ENCODE measurements at regions not wholly inside any gene's neighbourhood (a gene's known extent, or its start where the extent isn't known, plus 50 kb on each side); places are given as distances from the start of the nearest gene placed in this dataset.

GRCh38 chr10:130833596-130833995 is 477.9 kb downstream of the TCERG1L start:
- H3K4me2 ChIP-seq: no peak overlapping the region
- no peaks in the 10 kb centered on the region for H3K36me3 ChIP-seq (ENCODE audit: insufficient read depth)
- H3K27me3 Mint-ChIP-seq (ENCODE audit: insufficient read depth, low read depth, poor library complexity): peaks cover 2% of the 10 kb centered on the region
- H4K20me1 ChIP-seq (replicated peaks; ENCODE audit: insufficient read depth): no peaks in the 10 kb centered on the region
- H3F3A ChIP-seq (replicated peaks; ENCODE audit: low read depth): no peaks in the 10 kb centered on the region
- H3K4me1 ChIP-seq (ENCODE audit: insufficient read depth): no peaks in the 10 kb centered on the region
- TF ChIP-seq, protein P1, sequence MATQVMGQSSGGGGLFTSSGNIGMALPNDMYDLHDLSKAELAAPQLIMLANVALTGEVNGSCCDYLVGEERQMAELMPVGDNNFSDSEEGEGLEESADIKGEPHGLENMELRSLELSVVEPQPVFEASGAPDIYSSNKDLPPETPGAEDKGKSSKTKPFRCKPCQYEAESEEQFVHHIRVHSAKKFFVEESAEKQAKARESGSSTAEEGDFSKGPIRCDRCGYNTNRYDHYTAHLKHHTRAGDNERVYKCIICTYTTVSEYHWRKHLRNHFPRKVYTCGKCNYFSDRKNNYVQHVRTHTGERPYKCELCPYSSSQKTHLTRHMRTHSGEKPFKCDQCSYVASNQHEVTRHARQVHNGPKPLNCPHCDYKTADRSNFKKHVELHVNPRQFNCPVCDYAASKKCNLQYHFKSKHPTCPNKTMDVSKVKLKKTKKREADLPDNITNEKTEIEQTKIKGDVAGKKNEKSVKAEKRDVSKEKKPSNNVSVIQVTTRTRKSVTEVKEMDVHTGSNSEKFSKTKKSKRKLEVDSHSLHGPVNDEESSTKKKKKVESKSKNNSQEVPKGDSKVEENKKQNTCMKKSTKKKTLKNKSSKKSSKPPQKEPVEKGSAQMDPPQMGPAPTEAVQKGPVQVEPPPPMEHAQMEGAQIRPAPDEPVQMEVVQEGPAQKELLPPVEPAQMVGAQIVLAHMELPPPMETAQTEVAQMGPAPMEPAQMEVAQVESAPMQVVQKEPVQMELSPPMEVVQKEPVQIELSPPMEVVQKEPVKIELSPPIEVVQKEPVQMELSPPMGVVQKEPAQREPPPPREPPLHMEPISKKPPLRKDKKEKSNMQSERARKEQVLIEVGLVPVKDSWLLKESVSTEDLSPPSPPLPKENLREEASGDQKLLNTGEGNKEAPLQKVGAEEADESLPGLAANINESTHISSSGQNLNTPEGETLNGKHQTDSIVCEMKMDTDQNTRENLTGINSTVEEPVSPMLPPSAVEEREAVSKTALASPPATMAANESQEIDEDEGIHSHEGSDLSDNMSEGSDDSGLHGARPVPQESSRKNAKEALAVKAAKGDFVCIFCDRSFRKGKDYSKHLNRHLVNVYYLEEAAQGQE (IDR thresholded peaks at IDR 0.05; ENCODE audit: unreplicated experiment): no peak
- TF ChIP-seq ZNF114 (CRISPR knock-in tag; IDR thresholded peaks at IDR 0.05): no peak
- H2AFZ ChIP-seq: peak overlapping the region; percentile 32; the same call in 1 of the 2 replicates
- H3K4me1 Mint-ChIP-seq: no peaks in the 10 kb centered on the region
- H3K4me3 Mint-ChIP-seq: no peak overlapping the region
- no peak for DNase-seq (ENCODE audit: low spot score)
- no peaks in the 10 kb centered on the region for H3K79me2 ChIP-seq (replicated peaks; ENCODE audit: insufficient read depth)
- no peak overlapping the region for H3K27ac ChIP-seq (ENCODE audit: low read depth)
- no peaks in the 10 kb centered on the region for H3K27me3 ChIP-seq (ENCODE audit: insufficient read depth)
- no peaks in the 10 kb centered on the region for H3K9me2 ChIP-seq (ENCODE audit: insufficient read depth)
- H3K4me3 ChIP-seq: no peak overlapping the region
- no peak for ATAC-seq
- H3K9me3 Mint-ChIP-seq: peaks cover 84% of the 10 kb centered on the region
- H3K27ac Mint-ChIP-seq: no peak overlapping the region
- H3K36me3 Mint-ChIP-seq (ENCODE audit: low read depth): peaks cover 10% of the 10 kb centered on the region; the same call in 1 of the 3 replicates

DNA sequence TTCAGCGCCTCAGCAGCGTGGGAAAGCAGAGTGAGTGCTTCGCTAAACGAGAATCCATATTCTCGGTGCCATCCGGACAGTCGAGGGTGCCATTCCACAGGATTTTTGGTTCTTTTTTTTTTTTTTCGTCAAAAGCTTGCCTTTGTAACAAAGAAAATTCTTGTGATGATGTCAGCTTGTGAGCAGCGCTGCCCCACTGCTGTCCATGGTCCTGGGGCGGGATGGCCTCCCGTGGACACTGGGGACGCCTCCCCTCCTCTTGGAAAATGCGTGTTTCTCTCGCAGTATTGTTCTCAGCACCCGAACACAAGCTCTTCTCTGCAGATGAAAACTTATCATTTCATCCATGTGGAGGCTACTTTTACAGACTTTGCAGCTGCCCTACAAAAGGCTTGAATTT is 477.4 kb downstream of the TCERG1L start:
- Histone ChIP-seq H3K36me3 (ENCODE audit: insufficient read depth) (no peaks in the 10 kb centered on the region), H3K4me3 (no peak overlapping the region)

More for the DNA sequence above, 477.4 kb downstream of the TCERG1L start:
- TF ChIP-seq CREB1 (CRISPR knock-in tag; IDR thresholded peaks at IDR 0.05; ENCODE audit: low read depth) (no peak), POLR2AphosphoS5 (IDR thresholded peaks at IDR 0.05; ENCODE audit: low read depth) (no peak), ZNF114 (CRISPR knock-in tag; IDR thresholded peaks at IDR 0.05) (no peak), EZH2 (IDR thresholded peaks at IDR 0.05; ENCODE audit: low read depth, unreplicated experiment) (no peak)
- TF ChIP-seq, protein P1 (IDR thresholded peaks at IDR 0.05; ENCODE audit: unreplicated experiment): peak; percentile 68
- no peaks in the 10 kb centered on the region for H3F3A ChIP-seq (replicated peaks; ENCODE audit: low read depth)
- no peak overlapping the region for H2AFZ ChIP-seq
- H3K4me1 Mint-ChIP-seq: no peaks in the 10 kb centered on the region
- no peak overlapping the region for H3K27ac ChIP-seq (ENCODE audit: low read depth)
- H3K9me3 Mint-ChIP-seq: peaks cover 84% of the 10 kb centered on the region
- H3K4me1 ChIP-seq (ENCODE audit: insufficient read depth): no peaks in the 10 kb centered on the region
- H3K27ac Mint-ChIP-seq: no peak overlapping the region
- peaks cover 13% of the 10 kb centered on the region; the same call in 1 of the 3 replicates for H3K36me3 Mint-ChIP-seq (ENCODE audit: low read depth)
- ATAC-seq (no peak), DNase-seq (ENCODE audit: low spot score) (peak; percentile 16)
- no peaks in the 10 kb centered on the region for H3K9me2 ChIP-seq (ENCODE audit: insufficient read depth)
- H4K20me1 ChIP-seq (replicated peaks; ENCODE audit: insufficient read depth): no peaks in the 10 kb centered on the region
- H3K4me2 ChIP-seq: no peak overlapping the region
- H3K27me3 ChIP-seq (ENCODE audit: insufficient read depth): no peaks in the 10 kb centered on the region
- H3K79me2 ChIP-seq (replicated peaks; ENCODE audit: insufficient read depth): no peaks in the 10 kb centered on the region
- no peak overlapping the region for H3K4me3 Mint-ChIP-seq
- peaks cover 3% of the 10 kb centered on the region for H3K27me3 Mint-ChIP-seq (ENCODE audit: insufficient read depth, low read depth, poor library complexity)

Data from GM23338 (cell line).